Smooth muscle cell (in vitro differentiated cells): ENCODE measurements at regions not wholly inside any gene's neighbourhood (a gene's known extent, or its start where the extent isn't known, plus 50 kb on each side); places are given as distances from the start of the nearest gene placed in this dataset.

Experiments used
- DNase-seq: peaks from one replicate; lab custom pipeline; 2025; ENCODE audit not compliant: unreplicated experiment; lab: John Stamatoyannopoulos, UW
- H2AFZ ChIP-seq: fragments of 200-600 bp; sonication (generic); 2 replicates; pipeline ENCODE4 v1.6.0; 2016; ENCODE audit warnings: antibody characterized with exemption, low read depth, mild to moderate bottlenecking
- H3F3A ChIP-seq: fragments of 200-600 bp; sonication (generic); 2 replicates; pipeline ENCODE4 v1.6.0; 2017; ENCODE audit warnings: antibody characterized with exemption, low read depth
- H3K27ac ChIP-seq: fragments of 200-600 bp; sonication (generic); 2 replicates; pipeline ENCODE4 v1.5.1; 2016; ENCODE audit warnings: low read depth, mild to moderate bottlenecking
- H3K27me3 ChIP-seq: fragments of 200-600 bp; sonication (generic); 2 replicates; pipeline ENCODE4 v1.6.1; 2016; ENCODE audit warnings: low read depth, mild to moderate bottlenecking
- H3K36me3 ChIP-seq: fragments of 200-600 bp; sonication (generic); 2 replicates; pipeline ENCODE4 v1.5.1; 2016; ENCODE audit warnings: low read depth
- H3K4me1 ChIP-seq: fragments of 200-600 bp; sonication (generic); 2 replicates; pipeline ENCODE4 v1.5.1; 2016; ENCODE audit warnings: low read depth
- H3K4me2 ChIP-seq: fragments of 200-600 bp; sonication (generic); 2 replicates; pipeline ENCODE4 v1.6.0; 2016; ENCODE audit warnings: mild to moderate bottlenecking
- H3K4me3 ChIP-seq: fragments of 200-600 bp; sonication (generic); 2 replicates; pipeline ENCODE4 v1.5.1; 2016; ENCODE audit warnings: mild to moderate bottlenecking
- H3K79me2 ChIP-seq: fragments of 200-600 bp; sonication (generic); 2 replicates; pipeline ENCODE4 v1.6.0; 2016; ENCODE audit warnings: low read depth, mild to moderate bottlenecking
- H3K9ac ChIP-seq: fragments of 200-600 bp; sonication (generic); 2 replicates; pipeline ENCODE4 v1.6.0; 2016; ENCODE audit warnings: low read depth
- H3K9me3 ChIP-seq: fragments of 200-600 bp; sonication (generic); replicated peaks from 2 replicates; pipeline ENCODE4 v1.5.1; 2016; ENCODE audit warnings: low read depth
- H4K20me1 ChIP-seq: fragments of 200-600 bp; sonication (generic); 2 replicates; pipeline ENCODE4 v1.6.0; 2016; ENCODE audit warnings: low read depth
- WGBS: methylation state at CpG from one replicate; pipeline ENCODE4 v1.1.7; 2016; ENCODE audit warnings: low lambda C conversion rate; 5-methylcytosine and 5-hydroxymethylcytosine counted together
- TF ChIP-seq, protein P1 (sequence below): fragments of 200-600 bp; sonication (generic); IDR thresholded peaks from 2 replicates; pipeline ENCODE4 v1.5.1; 2017; ENCODE audit warnings: borderline replicate concordance, mild to moderate bottlenecking, antibody characterized with exemption; ENCODE audit not compliant: insufficient read depth, poor library complexity, severe bottlenecking

DNA sequence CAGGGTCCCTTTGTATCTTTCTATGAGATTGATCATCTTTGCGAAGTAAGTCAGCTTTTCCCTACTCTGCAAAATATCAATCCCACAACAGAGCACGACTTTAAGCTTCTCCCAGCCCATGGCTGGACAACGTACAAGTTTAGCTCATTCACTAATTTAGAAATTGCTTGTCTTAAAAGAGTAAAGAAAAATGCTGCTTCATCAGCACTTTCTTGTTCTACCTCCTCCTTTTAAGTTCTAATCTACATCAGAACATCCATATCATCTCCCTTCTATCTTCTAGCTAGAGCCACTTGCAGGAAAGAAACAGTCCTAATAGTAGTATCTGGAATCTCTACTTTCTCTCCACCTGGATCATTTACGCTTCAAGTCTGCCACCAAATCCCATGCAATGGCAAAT, 441.2 kb upstream of the ESRRG start:
- Histone ChIP-seq H3K9ac (no peak overlapping the region), H4K20me1 (no peaks in the 10 kb centered on the region), H2AFZ (no peak overlapping the region), H3F3A (no peaks in the 10 kb centered on the region), H3K4me1 (no peaks in the 10 kb centered on the region), H3K4me2 (no peak overlapping the region), H3K79me2 (no peaks in the 10 kb centered on the region), H3K27ac (no peak overlapping the region), H3K27me3 (peaks cover 39% of the 10 kb centered on the region), H3K4me3 (no peak overlapping the region), H3K9me3 (no peaks in the 10 kb centered on the region), H3K36me3 (no peaks in the 10 kb centered on the region)
- TF ChIP-seq, protein P1, sequence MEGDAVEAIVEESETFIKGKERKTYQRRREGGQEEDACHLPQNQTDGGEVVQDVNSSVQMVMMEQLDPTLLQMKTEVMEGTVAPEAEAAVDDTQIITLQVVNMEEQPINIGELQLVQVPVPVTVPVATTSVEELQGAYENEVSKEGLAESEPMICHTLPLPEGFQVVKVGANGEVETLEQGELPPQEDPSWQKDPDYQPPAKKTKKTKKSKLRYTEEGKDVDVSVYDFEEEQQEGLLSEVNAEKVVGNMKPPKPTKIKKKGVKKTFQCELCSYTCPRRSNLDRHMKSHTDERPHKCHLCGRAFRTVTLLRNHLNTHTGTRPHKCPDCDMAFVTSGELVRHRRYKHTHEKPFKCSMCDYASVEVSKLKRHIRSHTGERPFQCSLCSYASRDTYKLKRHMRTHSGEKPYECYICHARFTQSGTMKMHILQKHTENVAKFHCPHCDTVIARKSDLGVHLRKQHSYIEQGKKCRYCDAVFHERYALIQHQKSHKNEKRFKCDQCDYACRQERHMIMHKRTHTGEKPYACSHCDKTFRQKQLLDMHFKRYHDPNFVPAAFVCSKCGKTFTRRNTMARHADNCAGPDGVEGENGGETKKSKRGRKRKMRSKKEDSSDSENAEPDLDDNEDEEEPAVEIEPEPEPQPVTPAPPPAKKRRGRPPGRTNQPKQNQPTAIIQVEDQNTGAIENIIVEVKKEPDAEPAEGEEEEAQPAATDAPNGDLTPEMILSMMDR = no peak
- DNase-seq = no peak
- 91% methylated on average over 4 of the region's 4 CpGs for WGBS

DNA sequence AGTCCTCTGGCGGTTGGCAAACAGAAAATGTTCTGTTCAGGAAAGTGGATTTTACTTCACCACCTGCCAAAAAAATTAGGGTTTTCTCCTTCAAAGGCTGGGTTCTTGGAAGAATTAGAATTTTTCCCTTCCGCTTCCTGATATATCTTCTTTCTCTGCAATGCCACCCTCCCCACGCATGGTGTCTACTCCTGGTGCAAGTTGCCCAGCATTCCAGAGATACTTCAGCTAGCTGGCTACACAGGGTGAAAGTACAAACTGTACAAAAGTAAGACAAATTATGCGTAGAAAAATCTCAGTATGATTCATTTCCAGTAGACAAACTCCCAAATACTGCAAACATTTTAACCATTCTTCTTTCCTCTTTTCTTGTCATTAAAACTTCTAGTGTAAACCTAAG, 430.1 kb upstream of the ESRRG start:
- Histone ChIP-seq H3K4me3 (no peak overlapping the region), H3F3A (no peaks in the 10 kb centered on the region), H4K20me1 (no peaks in the 10 kb centered on the region), H3K4me2 (no peak overlapping the region), H3K27me3 (peaks cover 8% of the 10 kb centered on the region), H3K27ac (no peak overlapping the region), H2AFZ (no peak overlapping the region), H3K79me2 (no peaks in the 10 kb centered on the region), H3K9me3 (no peaks in the 10 kb centered on the region), H3K36me3 (no peaks in the 10 kb centered on the region), H3K9ac (no peak overlapping the region), H3K4me1 (no peaks in the 10 kb centered on the region)
- WGBS = 91% methylated on average over 4 of the region's 4 CpGs
- TF ChIP-seq, protein P1 = no peak
- no peak for DNase-seq

DNA sequence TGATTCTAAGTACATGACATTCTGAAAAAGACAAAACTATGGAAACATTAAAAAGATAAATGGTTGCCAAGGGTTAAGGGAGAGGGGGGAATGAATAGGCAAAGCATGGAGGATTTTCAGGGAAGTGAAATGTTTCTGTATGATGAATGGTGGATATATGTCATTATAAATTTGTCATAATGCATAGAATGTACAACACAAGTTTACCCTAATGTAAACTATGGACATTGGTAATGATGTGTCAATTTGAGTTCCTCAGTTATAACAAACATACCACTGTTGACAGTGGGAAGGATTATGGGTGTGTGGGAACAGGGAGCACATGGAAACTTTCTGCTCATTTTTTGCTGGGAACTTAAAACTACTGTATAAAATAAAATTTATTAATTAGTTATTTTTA, 427.1 kb upstream of the ESRRG start:
- no peaks in the 10 kb centered on the region for H3K36me3 ChIP-seq
- no peaks in the 10 kb centered on the region for H3K9me3 ChIP-seq
- H3K9ac ChIP-seq = no peak overlapping the region
- no peaks in the 10 kb centered on the region for H3K79me2 ChIP-seq
- no peaks in the 10 kb centered on the region for H3K4me1 ChIP-seq
- H3F3A ChIP-seq = no peaks in the 10 kb centered on the region
- no peak overlapping the region for H2AFZ ChIP-seq
- no peaks in the 10 kb centered on the region for H4K20me1 ChIP-seq
- H3K4me2 ChIP-seq = no peak overlapping the region
- no peak overlapping the region for H3K27ac ChIP-seq
- DNase-seq = no peak
- TF ChIP-seq, protein P1 = no peak
- peaks cover 4% of the 10 kb centered on the region for H3K27me3 ChIP-seq
- no peak overlapping the region for H3K4me3 ChIP-seq

DNA sequence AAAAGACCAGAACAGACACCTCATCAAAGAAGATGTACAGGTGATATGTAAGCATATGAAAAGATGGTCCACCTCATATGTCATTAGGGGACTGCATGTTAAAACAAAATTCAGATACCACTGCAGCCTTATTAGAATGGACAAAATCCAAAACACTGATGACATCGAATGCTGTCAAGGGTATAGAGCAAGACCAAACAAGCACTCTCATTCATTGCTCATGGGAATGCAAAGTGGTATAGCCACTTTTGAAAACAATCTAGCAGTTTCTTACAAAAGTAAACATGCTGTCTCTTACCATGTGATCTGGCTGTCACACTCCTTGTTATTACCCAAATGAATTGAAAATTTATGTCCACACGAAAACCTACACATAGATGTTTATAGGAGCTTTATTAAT, 426.6 kb upstream of the ESRRG start:
- Histone ChIP-seq H3K4me3 (no peak overlapping the region), H3K27ac (no peak overlapping the region), H3K9me3 (no peaks in the 10 kb centered on the region), H4K20me1 (no peaks in the 10 kb centered on the region), H3K4me2 (no peak overlapping the region), H3K27me3 (peaks cover 4% of the 10 kb centered on the region), H2AFZ (no peak overlapping the region), H3K36me3 (no peaks in the 10 kb centered on the region), H3K79me2 (no peaks in the 10 kb centered on the region), H3K4me1 (no peaks in the 10 kb centered on the region), H3K9ac (no peak overlapping the region), H3F3A (no peaks in the 10 kb centered on the region)
- 77% methylated on average over 2 of the region's 2 CpGs for WGBS
- no peak for DNase-seq
- TF ChIP-seq, protein P1 = no peak
